Lower leg skin (tissue), 4 donors: ENCODE measurements at regions not wholly inside any gene's neighbourhood (a gene's known extent, or its start where the extent isn't known, plus 50 kb on each side); places are given as distances from the start of the nearest gene placed in this dataset.
"Not testable (repeated sequence)": the region's sequence is repeated elsewhere in the genome, so short reads cannot be mapped to it uniquely, and the experiment has no call there.

ENCODE experiments used
- DNase-seq, 2 donors: peaks; one replicate each; pipeline ENCODE4 v3.0.0-alpha.2; 2019; ENCODE audit warnings: low spot score in 2 of 2
- H3K4me3 ChIP-seq: fragments of 200-600 bp; sonication (generic); 2 replicates; pipeline ENCODE4 v1.5.1; 2017; ENCODE audit warnings: mild to moderate bottlenecking, low read depth; ENCODE audit not compliant: poor library complexity, severe bottlenecking
- POLR2A ChIP-seq, 2 donors: fragments of 450-650 bp; IDR thresholded peaks; one replicate each; pipeline ENCODE4 v1.6.1; 2016 to 2017; ENCODE audit warnings: antibody characterized with exemption in 2 of 2, mild to moderate bottlenecking in 1 of 2, moderate library complexity in 1 of 2
- WGBS, 2 donors: methylation state at CpG; one replicate each; pipeline ENCODE4 v1.1.5; 2018; 5-methylcytosine and 5-hydroxymethylcytosine counted together
- intact Hi-C: fragments of 100-400 bp; cut with DNase I; formaldehyde crosslinking; loops from one replicate; pipeline ENCODE4 v1.15.0; 2023; ENCODE audit warnings: low total_unique reads
- TF ChIP-seq, protein P1 (sequence below), 3 donors: fragments of 450-650 bp; IDR thresholded peaks; one replicate each; pipeline ENCODE4 v1.5.1; 2016; ENCODE audit warnings: antibody characterized with exemption in 3 of 3, mild to moderate bottlenecking in 3 of 3, moderate library complexity in 2 of 3

GRCh38 chr10:77740396-77740795, 102.8 kb upstream of the KCNMA1 start:
- H3K4me3 ChIP-seq, DNase-seq: not testable (repeated sequence)
- WGBS, 2 donors, result 94 to 97% methylated on average over 3 of the region's 3 CpGs
- intact Hi-C loops, result loop anchor here (5.0 kb wide), 1 partner anchor 342 kb away; no protein-coding TSS in a partner anchor

GRCh38 chr10:77738496-77739158, 101.0 kb upstream of the KCNMA1 start:
- no peak for DNase-seq
- TF ChIP-seq, protein P1, sequence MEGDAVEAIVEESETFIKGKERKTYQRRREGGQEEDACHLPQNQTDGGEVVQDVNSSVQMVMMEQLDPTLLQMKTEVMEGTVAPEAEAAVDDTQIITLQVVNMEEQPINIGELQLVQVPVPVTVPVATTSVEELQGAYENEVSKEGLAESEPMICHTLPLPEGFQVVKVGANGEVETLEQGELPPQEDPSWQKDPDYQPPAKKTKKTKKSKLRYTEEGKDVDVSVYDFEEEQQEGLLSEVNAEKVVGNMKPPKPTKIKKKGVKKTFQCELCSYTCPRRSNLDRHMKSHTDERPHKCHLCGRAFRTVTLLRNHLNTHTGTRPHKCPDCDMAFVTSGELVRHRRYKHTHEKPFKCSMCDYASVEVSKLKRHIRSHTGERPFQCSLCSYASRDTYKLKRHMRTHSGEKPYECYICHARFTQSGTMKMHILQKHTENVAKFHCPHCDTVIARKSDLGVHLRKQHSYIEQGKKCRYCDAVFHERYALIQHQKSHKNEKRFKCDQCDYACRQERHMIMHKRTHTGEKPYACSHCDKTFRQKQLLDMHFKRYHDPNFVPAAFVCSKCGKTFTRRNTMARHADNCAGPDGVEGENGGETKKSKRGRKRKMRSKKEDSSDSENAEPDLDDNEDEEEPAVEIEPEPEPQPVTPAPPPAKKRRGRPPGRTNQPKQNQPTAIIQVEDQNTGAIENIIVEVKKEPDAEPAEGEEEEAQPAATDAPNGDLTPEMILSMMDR (IDR thresholded peaks at IDR 0.05), result no peak
- TF ChIP-seq POLR2A (IDR thresholded peaks at IDR 0.05), result no peak
- no peak overlapping the region for H3K4me3 ChIP-seq
- intact Hi-C loops, result no loop called here
- 68 to 74% methylated on average over 2 of the region's 2 CpGs for WGBS, 2 donors

GRCh38 chr10:77737608-77738007, 100.0 kb upstream of the KCNMA1 start:
- no peak for DNase-seq
- TF ChIP-seq, protein P1 (IDR thresholded peaks at IDR 0.05), result no peak
- no peak for TF ChIP-seq POLR2A (IDR thresholded peaks at IDR 0.05)
- 52 to 61% methylated on average over 2 of the region's 2 CpGs for WGBS, 2 donors
- intact Hi-C loops, result no loop called here
- H3K4me3 ChIP-seq, result no peak overlapping the region

DNA sequence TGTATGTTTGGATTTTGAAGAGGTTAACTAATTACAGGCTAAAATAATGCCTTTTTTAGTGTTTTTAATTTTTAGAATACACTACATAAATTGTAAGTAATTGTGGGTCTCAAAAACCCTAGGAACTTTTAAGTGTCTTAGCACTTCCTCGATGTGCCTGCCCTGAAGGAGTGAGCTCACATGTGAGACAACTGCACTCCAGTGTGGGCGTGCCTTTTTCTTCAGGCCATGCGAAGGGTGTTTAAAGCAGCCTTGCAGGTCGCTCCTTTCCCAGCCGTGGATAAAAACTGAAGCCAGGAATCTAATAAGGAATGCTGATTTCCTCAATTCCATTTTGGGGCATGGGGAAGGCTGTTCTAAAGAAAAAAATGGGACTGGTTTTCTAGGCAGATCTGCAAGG, 97.5 kb upstream of the KCNMA1 start:
- DNase-seq, H3K4me3 ChIP-seq, intact Hi-C loops: not testable (repeated sequence)
- 28 to 29% methylated on average over 5 of the region's 5 CpGs for WGBS, 2 donors

DNA sequence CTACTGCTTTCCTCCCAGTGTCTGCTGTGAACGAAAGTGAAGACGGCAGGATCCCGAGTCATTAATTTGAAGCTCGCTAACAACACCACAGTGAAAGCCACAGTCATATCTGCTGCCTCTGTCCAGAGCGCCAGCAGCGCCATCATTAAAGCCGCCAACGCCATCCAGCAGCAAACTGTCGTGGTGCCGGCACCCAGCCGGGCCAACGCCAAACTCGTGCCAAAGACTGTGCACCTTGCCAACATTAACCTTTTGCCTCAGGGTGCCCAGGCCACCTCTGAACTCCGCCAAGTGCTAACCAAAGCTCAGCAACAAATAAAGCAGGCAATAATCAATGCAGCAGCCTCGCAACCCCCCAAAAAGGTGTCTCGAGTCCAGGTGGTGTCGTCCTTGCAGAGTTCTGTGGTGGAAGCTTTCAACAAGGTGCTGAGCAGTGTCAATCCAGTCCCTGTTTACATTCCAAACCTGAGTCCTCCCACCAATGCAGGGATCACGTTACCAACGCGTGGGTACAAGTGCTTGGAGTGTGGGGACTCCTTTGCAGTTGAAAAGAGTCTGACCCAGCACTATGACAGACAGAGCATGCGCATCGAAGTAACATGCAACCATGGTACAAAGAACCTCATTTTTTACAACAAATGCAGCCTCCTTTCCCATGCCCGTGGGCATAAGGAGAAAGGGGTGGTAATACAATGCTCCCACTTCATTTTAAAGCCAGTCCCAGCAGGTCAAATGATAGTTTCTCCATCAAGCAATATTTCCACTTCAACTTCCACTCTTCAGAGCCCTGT, 94.8 kb upstream of the KCNMA1 start:
- TF ChIP-seq, protein P1 (IDR thresholded peaks at IDR 0.05), result no peak
- TF ChIP-seq POLR2A (IDR thresholded peaks at IDR 0.05), result no peak
- intact Hi-C loops, result no loop called here
- WGBS, 2 donors, result 76 to 78% methylated on average over 23 of the region's 23 CpGs
- no peak for DNase-seq
- H3K4me3 ChIP-seq, result no peak overlapping the region

- intact Hi-C loops, result no loop called here
- H3K4me3 ChIP-seq, result no peak overlapping the region
- no peak for DNase-seq
- TF ChIP-seq, protein P1 (IDR thresholded peaks at IDR 0.05), result no peak
- no peak for TF ChIP-seq POLR2A (IDR thresholded peaks at IDR 0.05)
- WGBS, 2 donors, result 76 to 82% methylated on average over 3 of the region's 3 CpGs
These were observed 89.9 kb upstream of the KCNMA1 start for GRCh38 chr10:77727481-77727880.
